Fibroblast of skin of right quadriceps (primary cell): ENCODE measurements at regions not wholly inside any gene's neighbourhood (a gene's known extent, or its start where the extent isn't known, plus 50 kb on each side); places are given as distances from the start of the nearest gene placed in this dataset.
"Not testable (repeated sequence)": the region's sequence is repeated elsewhere in the genome, so short reads cannot be mapped to it uniquely, and the experiment has no call there.

Experiments
- DNase-seq: peaks from one replicate; pipeline ENCODE4 v3.0.0-alpha.2; 2013

DNA sequence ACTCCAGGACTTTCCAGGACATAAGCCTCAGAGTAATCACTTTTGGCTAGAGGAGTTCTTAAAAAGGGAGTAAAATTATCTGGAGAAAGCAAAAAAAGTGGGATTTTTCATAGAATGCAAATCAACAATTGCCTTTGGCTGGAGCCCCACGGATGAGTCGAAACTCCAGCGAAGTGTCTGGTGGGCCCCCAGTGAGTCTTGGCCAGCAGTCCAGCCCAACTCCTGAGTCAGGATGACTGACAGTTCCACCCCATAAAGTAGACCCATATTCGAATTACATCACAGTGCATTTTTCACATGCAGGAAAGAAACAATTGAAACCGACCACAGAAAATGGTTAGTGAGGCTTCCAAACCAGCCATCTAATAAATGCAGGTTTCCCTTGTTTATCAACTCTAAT lies 265.7 kb downstream of the BCL11B start:
- DNase-seq: peak; percentile 65

- no peak for DNase-seq
Observed at GRCh38 chr14:99007795-99008194, 264.2 kb downstream of the BCL11B start.

DNA sequence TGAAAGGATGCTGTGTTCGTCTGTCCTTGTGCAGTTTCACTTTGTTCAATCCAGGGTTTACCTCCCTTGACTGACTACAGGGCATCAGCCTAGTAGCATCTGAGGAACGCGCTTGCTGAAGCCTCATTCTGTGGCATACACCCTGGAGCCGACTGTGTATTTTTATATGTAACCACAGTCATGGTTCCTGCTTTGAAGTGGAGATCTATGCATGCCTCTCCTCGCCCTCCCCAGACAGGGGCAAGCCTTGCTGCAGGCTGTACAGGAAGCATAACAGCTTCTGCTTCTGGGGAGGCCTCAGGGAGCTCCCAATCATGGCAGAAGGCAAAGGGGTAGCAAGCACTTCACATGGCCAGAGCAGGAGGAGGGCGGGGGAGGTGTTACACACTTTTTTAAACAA lies 262.1 kb downstream of the BCL11B start:
- no peak for DNase-seq

GRCh38 chr14:99011385-99011784 lies 260.6 kb downstream of the BCL11B start:
- DNase-seq: no peak

DNA sequence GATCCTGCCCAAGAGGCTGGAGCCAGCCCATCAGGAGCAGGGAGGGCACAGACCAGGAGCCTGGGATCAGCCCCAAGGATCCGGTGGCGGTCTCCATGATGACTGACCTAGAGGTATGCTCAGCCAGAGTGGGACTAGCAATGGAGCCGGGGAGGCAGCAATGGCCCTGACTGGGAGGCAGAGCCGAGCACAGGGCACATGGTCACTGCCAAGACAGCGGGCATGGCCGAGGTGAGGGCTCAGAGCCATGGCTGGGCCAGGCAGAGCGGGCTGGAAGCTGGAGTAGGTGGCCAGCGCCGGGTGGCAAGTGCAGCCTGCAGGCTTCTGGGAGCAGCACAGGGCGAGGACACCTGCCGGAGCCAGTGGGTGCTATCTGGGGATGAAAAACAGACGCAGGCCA lies 259.3 kb downstream of the BCL11B start:
- DNase-seq: no peak

GRCh38 chr14:99015833-99016232 lies 256.2 kb downstream of the BCL11B start:
- DNase-seq: no peak

- DNase-seq: no peak
Observed at GRCh38 chr14:99023371-99023770, 248.6 kb downstream of the BCL11B start.

DNA sequence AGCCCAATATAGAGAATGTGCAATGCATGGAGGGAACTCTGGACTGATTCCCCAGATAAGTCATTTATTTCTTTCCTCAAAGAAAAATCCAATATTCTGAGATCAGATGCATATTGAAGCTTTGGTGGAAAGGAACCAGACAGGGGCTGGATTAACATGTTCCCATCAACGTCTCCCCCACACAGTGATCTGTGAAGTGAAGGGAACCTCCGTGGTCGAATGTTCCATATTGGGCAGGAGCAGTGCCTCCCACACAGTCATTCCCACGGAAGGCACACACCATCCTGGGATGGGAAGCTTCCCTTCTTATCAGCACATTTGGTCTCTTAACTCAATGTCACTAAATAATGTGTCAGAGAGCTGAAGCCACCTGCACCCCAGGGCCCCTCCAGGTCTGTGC lies 247.1 kb downstream of the BCL11B start:
- DNase-seq: no peak

GRCh38 chr14:99025418-99025817 lies 246.6 kb downstream of the BCL11B start:
- DNase-seq: no peak

DNA sequence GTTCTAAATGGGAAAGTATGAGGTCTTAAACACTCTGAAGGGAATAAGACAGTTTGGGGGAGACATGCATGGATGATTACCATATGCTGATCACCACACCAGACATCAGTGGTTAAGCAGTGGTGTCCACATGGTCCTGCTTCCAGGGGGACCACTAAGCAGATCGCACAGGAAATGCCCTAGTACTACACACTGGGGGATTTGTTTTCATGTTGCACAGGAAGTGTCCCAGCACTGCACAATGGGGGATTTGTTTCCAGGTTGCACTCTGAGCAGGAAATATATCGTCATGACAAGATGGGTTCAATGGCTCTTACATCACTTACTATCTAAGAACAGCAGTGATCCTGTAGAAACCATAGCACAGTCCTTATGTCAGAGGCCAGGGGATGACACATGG lies 245.5 kb downstream of the BCL11B start:
- DNase-seq: peak; percentile 20

- no peak for DNase-seq
Observed at GRCh38 chr14:99028041-99028440, 244.0 kb downstream of the BCL11B start.

- no peak for DNase-seq
Observed at GRCh38 chr14:99028521-99028920, 243.5 kb downstream of the BCL11B start.

GRCh38 chr14:99029145-99029915 lies 242.7 kb downstream of the BCL11B start:
- no peak for DNase-seq

- no peak for DNase-seq
Observed at GRCh38 chr14:99029916-99030305, 242.1 kb downstream of the BCL11B start.

- DNase-seq: no peak
Observed at GRCh38 chr14:99030454-99030853, 241.5 kb downstream of the BCL11B start.

GRCh38 chr14:99032759-99033158 lies 239.2 kb downstream of the BCL11B start:
- no peak for DNase-seq

- DNase-seq: no peak
Observed at GRCh38 chr14:99033951-99034350, 238.0 kb downstream of the BCL11B start.

DNA sequence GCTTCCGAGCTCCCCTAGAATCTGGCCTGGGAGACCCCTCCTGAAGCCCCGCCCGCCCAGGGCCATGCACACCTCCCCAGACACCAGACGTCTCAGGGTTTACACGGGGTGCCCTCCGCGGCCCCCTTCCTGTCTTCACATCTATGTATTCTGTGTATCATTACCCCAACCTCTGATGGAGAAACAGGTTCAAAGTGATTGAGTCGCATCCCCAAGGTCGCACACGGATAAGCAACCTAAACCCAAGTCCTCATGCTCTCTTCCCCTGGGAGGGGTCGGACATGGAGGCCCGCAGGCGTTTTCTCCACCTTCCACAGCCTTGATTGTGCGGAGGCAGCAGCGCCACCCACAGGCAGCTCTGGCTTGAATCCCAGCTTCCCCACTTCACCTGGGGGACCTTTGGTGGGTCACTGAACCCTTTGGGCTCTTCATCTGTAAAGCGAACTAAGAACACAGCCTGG lies 237.3 kb downstream of the BCL11B start:
- no peak for DNase-seq

DNA sequence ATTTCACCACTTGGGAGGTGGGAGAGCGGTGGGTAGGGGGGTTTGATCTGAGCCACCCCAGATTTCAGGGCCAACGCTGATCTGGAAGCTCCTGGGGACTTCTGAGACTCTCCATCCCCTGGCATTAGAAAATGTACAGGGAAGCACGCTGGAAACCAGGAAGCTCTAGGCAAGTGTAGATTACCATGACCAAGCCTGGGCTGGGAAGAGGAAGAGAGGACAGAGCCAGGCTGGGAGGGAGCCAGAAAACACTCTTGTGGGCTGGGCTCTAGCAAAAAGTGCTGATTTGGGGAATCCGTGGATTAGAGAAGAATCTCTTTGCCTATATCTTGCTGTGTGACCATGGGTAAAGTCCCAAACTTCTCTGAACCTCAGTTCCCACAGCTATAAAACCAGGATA lies 236.7 kb downstream of the BCL11B start:
- peak; percentile 64 for DNase-seq

DNA sequence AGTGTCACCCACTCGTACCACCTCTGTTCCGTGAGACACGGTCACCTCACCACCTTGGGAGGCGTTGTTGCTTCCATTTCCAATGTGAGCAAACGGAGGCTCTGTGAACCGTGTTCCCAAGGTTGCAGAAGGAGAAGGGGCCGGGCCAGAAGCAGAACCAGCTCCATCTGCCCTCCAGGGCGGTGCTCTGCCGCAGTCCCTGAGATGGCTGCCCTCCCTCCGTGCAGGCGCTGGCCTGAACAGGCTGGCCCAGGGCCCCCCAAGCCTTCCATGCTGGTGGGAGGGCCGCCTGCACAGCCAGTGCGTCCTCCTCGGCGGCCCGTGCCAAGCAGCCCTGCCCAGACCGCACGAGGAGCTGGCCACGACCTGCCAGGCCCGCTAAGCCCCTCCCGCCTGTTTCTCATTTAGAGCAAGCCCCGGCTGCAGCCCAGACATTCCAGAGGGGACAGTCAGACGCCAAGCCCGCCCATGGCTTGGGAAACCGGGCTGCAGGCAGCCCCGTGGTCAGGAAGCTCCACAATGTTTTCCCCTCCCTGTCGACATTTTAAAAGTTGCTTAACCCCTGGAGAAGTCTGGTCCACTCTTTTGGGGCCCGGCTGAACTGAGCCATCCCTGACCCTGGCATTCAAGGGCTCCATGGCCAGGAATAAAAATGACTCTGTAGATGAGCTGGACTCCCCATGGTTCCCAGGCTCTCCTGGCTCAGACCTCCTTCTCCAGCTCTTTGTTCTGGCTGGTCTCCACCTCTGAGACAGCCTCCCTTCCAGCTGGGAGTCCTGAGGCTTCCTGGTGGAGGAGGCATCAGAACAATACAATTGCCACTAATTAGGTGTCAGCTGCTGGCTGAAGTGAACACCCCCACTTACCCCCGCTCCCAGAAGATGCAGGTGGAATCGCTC lies 236.0 kb downstream of the BCL11B start:
- DNase-seq: peak; percentile 95

- DNase-seq: no peak
Observed at GRCh38 chr14:99036611-99037293, 235.2 kb downstream of the BCL11B start.

- not testable (repeated sequence) for DNase-seq
Observed at GRCh38 chr14:99037326-99037725, 234.7 kb downstream of the BCL11B start.

DNA sequence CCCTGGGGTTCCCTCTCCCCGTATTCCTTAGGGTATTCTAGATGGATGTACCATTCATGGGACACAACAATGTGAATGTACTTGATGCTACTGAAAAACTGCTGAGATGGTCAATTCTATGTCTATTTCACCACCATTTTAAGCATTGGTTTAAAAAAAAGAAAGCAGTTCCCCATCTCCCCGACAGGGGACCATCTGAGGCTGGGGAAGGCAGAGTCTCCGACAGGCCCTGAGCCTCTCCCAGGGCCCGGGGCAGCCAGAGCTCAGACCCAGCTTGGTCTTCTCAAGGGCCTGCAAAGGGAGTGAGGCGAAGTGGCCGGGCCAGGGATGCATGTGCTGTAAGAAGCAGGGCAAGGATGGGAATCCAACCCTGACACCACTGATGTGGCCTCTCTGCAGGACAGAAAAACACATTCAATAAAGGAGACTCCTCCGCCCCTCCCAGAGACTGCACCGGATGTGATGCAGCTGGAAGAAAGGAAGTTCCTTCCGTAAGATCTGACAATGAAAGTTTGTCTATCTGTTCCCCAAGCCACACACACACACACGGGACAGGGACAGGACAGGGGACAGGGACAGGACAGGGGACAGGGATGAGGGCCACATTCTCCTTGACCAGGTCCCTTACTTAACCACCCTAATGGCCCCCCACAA lies 234.1 kb downstream of the BCL11B start:
- DNase-seq: no peak
